Panc1 (cell line): ENCODE measurements at regions not wholly inside any gene's neighbourhood (a gene's known extent, or its start where the extent isn't known, plus 50 kb on each side); places are given as distances from the start of the nearest gene placed in this dataset.

Source experiments
- POLR2AphosphoS5 ChIP-seq: IDR thresholded peaks from 2 replicates; pipeline ENCODE4 v1.6.1; 2012; ENCODE audit warnings: mild to moderate bottlenecking, low read depth, low read length, moderate library complexity
- TCF7L2 ChIP-seq: IDR thresholded peaks from 2 replicates; pipeline ENCODE4 v1.6.1; 2011; ENCODE audit warnings: mild to moderate bottlenecking, low read depth, low read length, inconsistent platforms
- TF ChIP-seq, protein P1 (sequence below): fragments of 450-650 bp; IDR thresholded peaks from 2 replicates; pipeline ENCODE4 v1.5.1; 2017; ENCODE audit warnings: mild to moderate bottlenecking
- TF ChIP-seq, protein P2 (sequence below), 2 experiments: IDR thresholded peaks; 2 replicates each; pipeline ENCODE4 v1.6.1; 2011 to 2012; ENCODE audit warnings: low read depth in 2 of 2, control low read depth in 1 of 2, low read length in 1 of 2, mild to moderate bottlenecking in 1 of 2, moderate library complexity in 1 of 2; ENCODE audit not compliant: insufficient read depth in 1 of 2

DNA sequence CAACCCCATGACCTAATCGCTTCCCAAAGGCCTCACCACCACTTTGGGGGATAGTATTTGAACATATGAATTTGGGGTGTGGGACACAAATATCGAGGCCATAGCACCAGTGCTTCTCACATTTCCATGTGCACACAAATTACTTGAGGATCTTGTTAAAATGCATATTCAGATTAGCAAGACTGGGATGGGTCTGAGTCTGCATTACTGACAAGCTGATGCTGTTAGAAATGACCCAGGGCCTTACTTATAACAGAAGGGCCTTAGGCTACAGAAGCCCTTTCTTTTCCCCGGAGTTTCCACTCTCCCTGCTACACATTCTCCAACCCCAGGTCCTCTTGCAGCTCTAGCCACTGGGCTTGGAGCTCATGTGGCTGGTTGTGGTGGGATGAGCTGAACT, 141.5 kb upstream of the LRFN2 start:
- no peak for TF ChIP-seq TCF7L2
- TF ChIP-seq, protein P1, sequence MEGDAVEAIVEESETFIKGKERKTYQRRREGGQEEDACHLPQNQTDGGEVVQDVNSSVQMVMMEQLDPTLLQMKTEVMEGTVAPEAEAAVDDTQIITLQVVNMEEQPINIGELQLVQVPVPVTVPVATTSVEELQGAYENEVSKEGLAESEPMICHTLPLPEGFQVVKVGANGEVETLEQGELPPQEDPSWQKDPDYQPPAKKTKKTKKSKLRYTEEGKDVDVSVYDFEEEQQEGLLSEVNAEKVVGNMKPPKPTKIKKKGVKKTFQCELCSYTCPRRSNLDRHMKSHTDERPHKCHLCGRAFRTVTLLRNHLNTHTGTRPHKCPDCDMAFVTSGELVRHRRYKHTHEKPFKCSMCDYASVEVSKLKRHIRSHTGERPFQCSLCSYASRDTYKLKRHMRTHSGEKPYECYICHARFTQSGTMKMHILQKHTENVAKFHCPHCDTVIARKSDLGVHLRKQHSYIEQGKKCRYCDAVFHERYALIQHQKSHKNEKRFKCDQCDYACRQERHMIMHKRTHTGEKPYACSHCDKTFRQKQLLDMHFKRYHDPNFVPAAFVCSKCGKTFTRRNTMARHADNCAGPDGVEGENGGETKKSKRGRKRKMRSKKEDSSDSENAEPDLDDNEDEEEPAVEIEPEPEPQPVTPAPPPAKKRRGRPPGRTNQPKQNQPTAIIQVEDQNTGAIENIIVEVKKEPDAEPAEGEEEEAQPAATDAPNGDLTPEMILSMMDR: no peak
- no peak for TF ChIP-seq POLR2AphosphoS5
- TF ChIP-seq, protein P2, sequence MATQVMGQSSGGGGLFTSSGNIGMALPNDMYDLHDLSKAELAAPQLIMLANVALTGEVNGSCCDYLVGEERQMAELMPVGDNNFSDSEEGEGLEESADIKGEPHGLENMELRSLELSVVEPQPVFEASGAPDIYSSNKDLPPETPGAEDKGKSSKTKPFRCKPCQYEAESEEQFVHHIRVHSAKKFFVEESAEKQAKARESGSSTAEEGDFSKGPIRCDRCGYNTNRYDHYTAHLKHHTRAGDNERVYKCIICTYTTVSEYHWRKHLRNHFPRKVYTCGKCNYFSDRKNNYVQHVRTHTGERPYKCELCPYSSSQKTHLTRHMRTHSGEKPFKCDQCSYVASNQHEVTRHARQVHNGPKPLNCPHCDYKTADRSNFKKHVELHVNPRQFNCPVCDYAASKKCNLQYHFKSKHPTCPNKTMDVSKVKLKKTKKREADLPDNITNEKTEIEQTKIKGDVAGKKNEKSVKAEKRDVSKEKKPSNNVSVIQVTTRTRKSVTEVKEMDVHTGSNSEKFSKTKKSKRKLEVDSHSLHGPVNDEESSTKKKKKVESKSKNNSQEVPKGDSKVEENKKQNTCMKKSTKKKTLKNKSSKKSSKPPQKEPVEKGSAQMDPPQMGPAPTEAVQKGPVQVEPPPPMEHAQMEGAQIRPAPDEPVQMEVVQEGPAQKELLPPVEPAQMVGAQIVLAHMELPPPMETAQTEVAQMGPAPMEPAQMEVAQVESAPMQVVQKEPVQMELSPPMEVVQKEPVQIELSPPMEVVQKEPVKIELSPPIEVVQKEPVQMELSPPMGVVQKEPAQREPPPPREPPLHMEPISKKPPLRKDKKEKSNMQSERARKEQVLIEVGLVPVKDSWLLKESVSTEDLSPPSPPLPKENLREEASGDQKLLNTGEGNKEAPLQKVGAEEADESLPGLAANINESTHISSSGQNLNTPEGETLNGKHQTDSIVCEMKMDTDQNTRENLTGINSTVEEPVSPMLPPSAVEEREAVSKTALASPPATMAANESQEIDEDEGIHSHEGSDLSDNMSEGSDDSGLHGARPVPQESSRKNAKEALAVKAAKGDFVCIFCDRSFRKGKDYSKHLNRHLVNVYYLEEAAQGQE (IDR thresholded peaks at IDR 0.05; ENCODE audit: insufficient read depth in 1 of 2, low read depth in 2 of 2, low read length in 1 of 2): no peak
